GM21737 (cell line): ENCODE measurements at regions not wholly inside any gene's neighbourhood (a gene's known extent, or its start where the extent isn't known, plus 50 kb on each side); places are given as distances from the start of the nearest gene placed in this dataset.
"Not testable (repeated sequence)": the region's sequence is repeated elsewhere in the genome, so short reads cannot be mapped to it uniquely, and the experiment has no call there.

Experiments
- ATAC-seq: cut with Tn5 transposase; IDR thresholded peaks from one replicate; pipeline ENCODE4 v1.9.1; 2021; ENCODE audit warnings: mild to moderate bottlenecking, moderate library complexity; ENCODE audit not compliant: unreplicated experiment

- not testable (repeated sequence) for ATAC-seq
Observed at GRCh38 chr4:131883181-131883580, 1265.9 kb upstream of the PCDH10 start.

- not testable (repeated sequence) for ATAC-seq
Observed at GRCh38 chr4:131925662-131926061, 1223.4 kb upstream of the PCDH10 start.

- not testable (repeated sequence) for ATAC-seq
Observed at GRCh38 chr4:131967646-131968045, 1181.4 kb upstream of the PCDH10 start.

GRCh38 chr4:131974730-131975129 lies 1174.4 kb upstream of the PCDH10 start:
- ATAC-seq = no peak

GRCh38 chr4:131975276-131976132 lies 1173.6 kb upstream of the PCDH10 start:
- ATAC-seq = not testable (repeated sequence)

GRCh38 chr4:131976133-131977002 lies 1172.7 kb upstream of the PCDH10 start:
- ATAC-seq = not testable (repeated sequence)

- no peak for ATAC-seq
Observed at GRCh38 chr4:131978120-131978519, 1171.0 kb upstream of the PCDH10 start.

GRCh38 chr4:131989576-131989975 lies 1159.5 kb upstream of the PCDH10 start:
- no peak for ATAC-seq

- ATAC-seq = no peak
Observed at GRCh38 chr4:132001542-132001941, 1147.6 kb upstream of the PCDH10 start.

GRCh38 chr4:132003593-132003992 lies 1145.5 kb upstream of the PCDH10 start:
- ATAC-seq = no peak

GRCh38 chr4:132015321-132015720 lies 1133.8 kb upstream of the PCDH10 start:
- no peak for ATAC-seq

- no peak for ATAC-seq
Observed at GRCh38 chr4:132016703-132017350, 1132.3 kb upstream of the PCDH10 start.

- ATAC-seq = no peak
Observed at GRCh38 chr4:132026166-132026565, 1122.9 kb upstream of the PCDH10 start.

GRCh38 chr4:132026816-132027215 lies 1122.3 kb upstream of the PCDH10 start:
- ATAC-seq = no peak

- ATAC-seq = no peak
Observed at GRCh38 chr4:132056496-132056895, 1092.6 kb upstream of the PCDH10 start.

- no peak for ATAC-seq
Observed at GRCh38 chr4:132059227-132059626, 1089.9 kb upstream of the PCDH10 start.

GRCh38 chr4:132062611-132063239 lies 1086.4 kb upstream of the PCDH10 start:
- no peak for ATAC-seq

- no peak for ATAC-seq
Observed at GRCh38 chr4:132063829-132064228, 1085.3 kb upstream of the PCDH10 start.

- no peak for ATAC-seq
Observed at GRCh38 chr4:132065940-132066495, 1083.1 kb upstream of the PCDH10 start.

GRCh38 chr4:132071815-132072214 lies 1077.3 kb upstream of the PCDH10 start:
- no peak for ATAC-seq
